ENCODE measurements at regions not wholly inside any gene's neighbourhood (a gene's known extent, or its start where the extent isn't known, plus 50 kb on each side); places are given as distances from the start of the nearest gene placed in this dataset.

- TF ChIP-seq NKRF (IDR thresholded peaks at IDR 0.05; ENCODE audit: borderline replicate concordance) (no peak; the same call in 1 of the 2 replicates), ZNF41 (CRISPR knock-in tag; conservative IDR thresholded peaks at IDR 0.05) (no peak), RUNX1 (IDR thresholded peaks at IDR 0.05; ENCODE audit: low read depth) (peak; percentile 92; the same call in 1 of the 2 replicates), SIN3B (IDR thresholded peaks at IDR 0.05; ENCODE audit: low read depth) (no peak), ATF4 (CRISPR knock-in tag; IDR thresholded peaks at IDR 0.05) (0 out of 2 replicates have a peak, but pooled peaks have one; percentile 57), BRD4 (IDR thresholded peaks at IDR 0.05) (no peak), BRCA1 (IDR thresholded peaks at IDR 0.05) (no peak), BRCA1 (CRISPR knock-in tag; IDR thresholded peaks at IDR 0.05) (no peak), CEBPG (CRISPR knock-in tag; IDR thresholded peaks at IDR 0.05) (no peak), CEBPG (tag; conservative IDR thresholded peaks at IDR 0.05 in 1 of 2, IDR thresholded peaks at IDR 0.05 in 1 of 2) (no peak), PPARD (CRISPR knock-in tag; IDR thresholded peaks at IDR 0.05) (no peak), KLF13 (tag; IDR thresholded peaks at IDR 0.05; ENCODE audit: borderline replicate concordance, low read depth) (0 out of 2 replicates have a peak, but pooled peaks have one; percentile 16), CTBP1 (IDR thresholded peaks at IDR 0.05; ENCODE audit: borderline replicate concordance) (peak; percentile 82; the same call in 1 of the 2 replicates), SETDB1 (IDR thresholded peaks at IDR 0.05; ENCODE audit: low read length) (no peak), ZNF431 (CRISPR knock-in tag; IDR thresholded peaks at IDR 0.05) (no peak), ZC3H11A (IDR thresholded peaks at IDR 0.05; ENCODE audit: low read depth, low read length) (no peak), ELK3 (CRISPR knock-in tag; IDR thresholded peaks at IDR 0.05) (no peak), MYC (IDR thresholded peaks at IDR 0.05; ENCODE audit: low read depth, low read length) (peak; percentile 53), MYC (CRISPR knock-in tag; IDR thresholded peaks at IDR 0.05; ENCODE audit: borderline replicate concordance, low read depth) (no peak), RBM17 (IDR thresholded peaks at IDR 0.05; ENCODE audit: borderline replicate concordance, low read depth, low read length) (no peak), MAFK (IDR thresholded peaks at IDR 0.05; ENCODE audit: low read length) (peak; percentile 95), ZBTB2 (IDR thresholded peaks at IDR 0.05) (peak; percentile 67; the same call in 1 of the 2 replicates), ETS1 (conservative IDR thresholded peaks at IDR 0.05; ENCODE audit: control insufficient read depth, low read depth, low read length) (0 out of 2 replicates have a peak, but pooled peaks have one; percentile 38), FOXK2 (conservative IDR thresholded peaks at IDR 0.05 in 1 of 2, IDR thresholded peaks at IDR 0.05 in 1 of 2; ENCODE audit: low read depth in 2 of 2) (peak; percentile 57 to 78; a peak in 3 of 4 replicates)
These were observed 90.3 kb upstream of the ZNF366 start (continued) for GRCh38 chr5:72597456-72597948.
